ENCODE measurements at regions not wholly inside any gene's neighbourhood (a gene's known extent, or its start where the extent isn't known, plus 50 kb on each side); places are given as distances from the start of the nearest gene placed in this dataset.
"Not testable (repeated sequence)": the region's sequence is repeated elsewhere in the genome, so short reads cannot be mapped to it uniquely, and the experiment has no call there.

GRCh38 chr3:182327196-182327681 is 466.1 kb upstream of the ATP11B start:
- DNase-seq (ENCODE audit: low spot score), result no peak
- H3K4me1 ChIP-seq (ENCODE audit: insufficient read depth, poor library complexity, severe bottlenecking), result peaks cover 11% of the 10 kb centered on the region
- H3K36me3 ChIP-seq (ENCODE audit: low read depth), result no peaks in the 10 kb centered on the region
- TF ChIP-seq, protein P1, sequence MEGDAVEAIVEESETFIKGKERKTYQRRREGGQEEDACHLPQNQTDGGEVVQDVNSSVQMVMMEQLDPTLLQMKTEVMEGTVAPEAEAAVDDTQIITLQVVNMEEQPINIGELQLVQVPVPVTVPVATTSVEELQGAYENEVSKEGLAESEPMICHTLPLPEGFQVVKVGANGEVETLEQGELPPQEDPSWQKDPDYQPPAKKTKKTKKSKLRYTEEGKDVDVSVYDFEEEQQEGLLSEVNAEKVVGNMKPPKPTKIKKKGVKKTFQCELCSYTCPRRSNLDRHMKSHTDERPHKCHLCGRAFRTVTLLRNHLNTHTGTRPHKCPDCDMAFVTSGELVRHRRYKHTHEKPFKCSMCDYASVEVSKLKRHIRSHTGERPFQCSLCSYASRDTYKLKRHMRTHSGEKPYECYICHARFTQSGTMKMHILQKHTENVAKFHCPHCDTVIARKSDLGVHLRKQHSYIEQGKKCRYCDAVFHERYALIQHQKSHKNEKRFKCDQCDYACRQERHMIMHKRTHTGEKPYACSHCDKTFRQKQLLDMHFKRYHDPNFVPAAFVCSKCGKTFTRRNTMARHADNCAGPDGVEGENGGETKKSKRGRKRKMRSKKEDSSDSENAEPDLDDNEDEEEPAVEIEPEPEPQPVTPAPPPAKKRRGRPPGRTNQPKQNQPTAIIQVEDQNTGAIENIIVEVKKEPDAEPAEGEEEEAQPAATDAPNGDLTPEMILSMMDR (IDR thresholded peaks at IDR 0.05; ENCODE audit: poor library complexity, severe bottlenecking), result no peak
- H3K9me3 ChIP-seq (ENCODE audit: severe bottlenecking), result no peaks in the 10 kb centered on the region
- no peak overlapping the region for H3K4me3 ChIP-seq (ENCODE audit: severe bottlenecking)
- H3K27me3 ChIP-seq (ENCODE audit: insufficient read depth, poor library complexity, severe bottlenecking), result no peaks in the 10 kb centered on the region
- no peak for ATAC-seq (ENCODE audit: low read depth)
- no peak overlapping the region for H3K27ac ChIP-seq (ENCODE audit: poor library complexity, severe bottlenecking)

- Histone ChIP-seq H3K27ac (ENCODE audit: poor library complexity, severe bottlenecking) (no peak overlapping the region), H3K27me3 (ENCODE audit: insufficient read depth, poor library complexity, severe bottlenecking) (no peaks in the 10 kb centered on the region), H3K36me3 (ENCODE audit: low read depth) (no peaks in the 10 kb centered on the region), H3K4me1 (ENCODE audit: insufficient read depth, poor library complexity, severe bottlenecking) (no peaks in the 10 kb centered on the region), H3K9me3 (ENCODE audit: severe bottlenecking) (no peaks in the 10 kb centered on the region), H3K4me3 (ENCODE audit: severe bottlenecking) (no peak overlapping the region)
- TF ChIP-seq, protein P1 (IDR thresholded peaks at IDR 0.05; ENCODE audit: poor library complexity, severe bottlenecking), result no peak
- DNase-seq (ENCODE audit: low spot score), result no peak
- no peak for ATAC-seq (ENCODE audit: low read depth)
Measured at GRCh38 chr3:182330646-182331045, 462.7 kb upstream of the ATP11B start.

GRCh38 chr3:182331341-182331740 is 462.0 kb upstream of the ATP11B start:
- H3K4me3 ChIP-seq (ENCODE audit: severe bottlenecking), result no peak overlapping the region
- no peaks in the 10 kb centered on the region for H3K27me3 ChIP-seq (ENCODE audit: insufficient read depth, poor library complexity, severe bottlenecking)
- no peaks in the 10 kb centered on the region for H3K36me3 ChIP-seq (ENCODE audit: low read depth)
- ATAC-seq (ENCODE audit: low read depth), result no peak; the same call in 1 of the 3 replicates
- no peaks in the 10 kb centered on the region for H3K4me1 ChIP-seq (ENCODE audit: insufficient read depth, poor library complexity, severe bottlenecking)
- TF ChIP-seq, protein P1 (IDR thresholded peaks at IDR 0.05; ENCODE audit: poor library complexity, severe bottlenecking), result no peak
- no peaks in the 10 kb centered on the region for H3K9me3 ChIP-seq (ENCODE audit: severe bottlenecking)
- no peak overlapping the region for H3K27ac ChIP-seq (ENCODE audit: poor library complexity, severe bottlenecking)
- no peak for DNase-seq (ENCODE audit: low spot score)

GRCh38 chr3:182342252-182342651 is 451.1 kb upstream of the ATP11B start:
- DNase-seq (ENCODE audit: low spot score), result no peak
- Histone ChIP-seq H3K27ac (ENCODE audit: poor library complexity, severe bottlenecking) (no peak overlapping the region), H3K4me3 (ENCODE audit: severe bottlenecking) (no peak overlapping the region), H3K4me1 (ENCODE audit: insufficient read depth, poor library complexity, severe bottlenecking) (no peaks in the 10 kb centered on the region), H3K9me3 (ENCODE audit: severe bottlenecking) (no peaks in the 10 kb centered on the region), H3K36me3 (ENCODE audit: low read depth) (no peaks in the 10 kb centered on the region), H3K27me3 (ENCODE audit: insufficient read depth, poor library complexity, severe bottlenecking) (no peaks in the 10 kb centered on the region)
- TF ChIP-seq, protein P1 (IDR thresholded peaks at IDR 0.05; ENCODE audit: poor library complexity, severe bottlenecking), result no peak
- no peak for ATAC-seq (ENCODE audit: low read depth)

GRCh38 chr3:182344026-182344425 is 449.3 kb upstream of the ATP11B start:
- ATAC-seq (ENCODE audit: low read depth); H3K9me3 ChIP-seq (ENCODE audit: severe bottlenecking); H3K27me3 ChIP-seq (ENCODE audit: insufficient read depth, poor library complexity, severe bottlenecking); H3K4me3 ChIP-seq (ENCODE audit: severe bottlenecking); DNase-seq (ENCODE audit: low spot score); H3K27ac ChIP-seq (ENCODE audit: poor library complexity, severe bottlenecking); H3K4me1 ChIP-seq (ENCODE audit: insufficient read depth, poor library complexity, severe bottlenecking); H3K36me3 ChIP-seq (ENCODE audit: low read depth): not testable (repeated sequence)

Measured in RWPE2 (cell line).